Esophagus muscularis mucosa (tissue), 4 donors: ENCODE measurements at regions not wholly inside any gene's neighbourhood (a gene's known extent, or its start where the extent isn't known, plus 50 kb on each side); places are given as distances from the start of the nearest gene placed in this dataset.
"Not testable (repeated sequence)": the region's sequence is repeated elsewhere in the genome, so short reads cannot be mapped to it uniquely, and the experiment has no call there.

ENCODE experiments used
- EP300 ChIP-seq: sonication (generic); formaldehyde crosslinking; IDR thresholded peaks from one replicate; pipeline ENCODE4 v1.6.1; 2017; ENCODE audit warnings: antibody characterized with exemption
- POLR2A ChIP-seq: fragments of 450-650 bp; IDR thresholded peaks from one replicate; pipeline ENCODE4 v1.6.1; 2017; ENCODE audit warnings: antibody characterized with exemption, moderate library complexity, mild to moderate bottlenecking, low read depth
- POLR2AphosphoS5 ChIP-seq, 2 donors: sonication (generic); formaldehyde crosslinking; IDR thresholded peaks; one replicate each; pipeline ENCODE4 v1.6.1; 2017; ENCODE audit warnings: antibody characterized with exemption in 2 of 2
- TF ChIP-seq, protein P1 (sequence below), 3 experiments: fragments of 200-600 bp in 2 of 3; fragments of 450-650 bp in 1 of 3; sonication (generic) in 2 of 3; IDR thresholded peaks; one replicate each; pipeline ENCODE4 v1.5.1; 2017 to 2019; ENCODE audit warnings: antibody characterized with exemption in 3 of 3, mild to moderate bottlenecking in 2 of 3, moderate library complexity in 1 of 3

DNA sequence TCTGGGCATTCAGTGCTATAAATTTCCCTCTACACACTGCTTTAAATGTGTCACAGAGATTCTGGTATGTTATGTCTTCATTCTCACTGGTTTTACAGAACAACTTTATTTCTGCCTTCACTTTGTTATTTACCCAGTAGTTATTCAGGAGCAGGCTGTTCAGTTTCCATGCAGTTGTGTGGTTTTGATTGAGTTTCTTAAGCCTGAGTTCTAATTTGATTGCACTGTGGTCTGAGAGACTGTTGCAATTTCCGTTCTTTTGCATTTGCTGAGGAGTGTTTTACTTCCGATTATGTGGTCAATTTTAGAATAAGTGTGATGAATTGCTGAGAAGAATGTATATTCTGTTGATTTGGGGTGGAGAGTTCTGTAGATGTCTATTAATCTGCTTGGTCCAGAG is 50.1 kb upstream of the HCRTR2 start:
- TF ChIP-seq, protein P1, sequence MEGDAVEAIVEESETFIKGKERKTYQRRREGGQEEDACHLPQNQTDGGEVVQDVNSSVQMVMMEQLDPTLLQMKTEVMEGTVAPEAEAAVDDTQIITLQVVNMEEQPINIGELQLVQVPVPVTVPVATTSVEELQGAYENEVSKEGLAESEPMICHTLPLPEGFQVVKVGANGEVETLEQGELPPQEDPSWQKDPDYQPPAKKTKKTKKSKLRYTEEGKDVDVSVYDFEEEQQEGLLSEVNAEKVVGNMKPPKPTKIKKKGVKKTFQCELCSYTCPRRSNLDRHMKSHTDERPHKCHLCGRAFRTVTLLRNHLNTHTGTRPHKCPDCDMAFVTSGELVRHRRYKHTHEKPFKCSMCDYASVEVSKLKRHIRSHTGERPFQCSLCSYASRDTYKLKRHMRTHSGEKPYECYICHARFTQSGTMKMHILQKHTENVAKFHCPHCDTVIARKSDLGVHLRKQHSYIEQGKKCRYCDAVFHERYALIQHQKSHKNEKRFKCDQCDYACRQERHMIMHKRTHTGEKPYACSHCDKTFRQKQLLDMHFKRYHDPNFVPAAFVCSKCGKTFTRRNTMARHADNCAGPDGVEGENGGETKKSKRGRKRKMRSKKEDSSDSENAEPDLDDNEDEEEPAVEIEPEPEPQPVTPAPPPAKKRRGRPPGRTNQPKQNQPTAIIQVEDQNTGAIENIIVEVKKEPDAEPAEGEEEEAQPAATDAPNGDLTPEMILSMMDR (IDR thresholded peaks at IDR 0.05) = not testable (repeated sequence)
- TF ChIP-seq EP300; POLR2A; POLR2AphosphoS5 (IDR thresholded peaks at IDR 0.05): not testable (repeated sequence)
